ENCODE measurements at regions not wholly inside any gene's neighbourhood (a gene's known extent, or its start where the extent isn't known, plus 50 kb on each side); places are given as distances from the start of the nearest gene placed in this dataset.

DNA sequence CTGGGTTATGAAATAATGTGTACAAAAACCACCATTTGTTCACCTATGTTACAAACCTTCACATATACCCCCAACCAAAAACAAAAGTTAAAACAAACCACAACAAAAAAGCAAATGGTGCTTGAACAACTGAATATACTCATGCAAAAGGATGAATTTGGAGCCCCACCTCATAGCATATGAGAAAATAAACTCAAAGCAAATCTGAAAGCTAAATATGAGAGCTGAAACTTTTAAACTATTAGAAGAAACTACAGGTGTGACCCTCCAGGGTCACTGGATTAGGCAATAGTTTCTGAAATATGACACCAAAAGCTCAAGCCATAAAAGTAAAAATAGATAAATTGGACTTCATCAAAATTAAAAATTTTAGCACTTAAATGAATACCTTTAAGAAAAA, 215.5 kb upstream of the CHRM3 start:
- BruUV-seq (replicated peaks) = no TSS peak
- no peaks in the 10 kb centered on the region for H3K4me1 ChIP-seq (ENCODE audit: insufficient read depth, low read length, poor library complexity, severe bottlenecking)
- H3K27ac ChIP-seq (ENCODE audit: low read depth, low read length, poor library complexity, severe bottlenecking) = no peak overlapping the region
- no peak overlapping the region for H3K4me3 ChIP-seq (ENCODE audit: low read depth, low read length, poor library complexity, severe bottlenecking)
- H4K20me1 ChIP-seq (ENCODE audit: insufficient read depth, low read length) = no peaks in the 10 kb centered on the region
- intact Hi-C loops (cut with micrococcal nuclease; ENCODE audit: unreplicated experiment) = no loop called here
- no peaks in the 10 kb centered on the region for H3K79me2 ChIP-seq (ENCODE audit: insufficient read depth, low read depth, low read length)
- TF ChIP-seq CTCF (conservative IDR thresholded peaks at IDR 0.05; ENCODE audit: low read length) (no peak), EZH2phosphoT487 (IDR thresholded peaks at IDR 0.05; ENCODE audit: borderline replicate concordance, low read depth, low read length) (no peak)
- ChIA-PET CTCF (ENCODE audit: unreplicated experiment) (interaction anchor here (0.6 kb wide), 1 partner anchor 790 kb away, joined by 3 read pairs; no protein-coding TSS in a partner anchor), POLR2A (no interaction called here)
- H3K9me3 ChIP-seq (ENCODE audit: low read length) = 0 out of 2 replicates have a peak, but pooled peaks cover 7% of the 10 kb centered on the region
- no peak for DNase-seq (ENCODE audit: low spot score)
- no peak overlapping the region for H3K4me2 ChIP-seq (ENCODE audit: low read length)
- H3K9me2 ChIP-seq (ENCODE audit: insufficient read depth, low read length) = no peaks in the 10 kb centered on the region
- H2AFZ ChIP-seq (ENCODE audit: low read length) = no peak overlapping the region
- no peaks in the 10 kb centered on the region for H3K36me3 ChIP-seq (ENCODE audit: insufficient read depth, low read length)

DNA sequence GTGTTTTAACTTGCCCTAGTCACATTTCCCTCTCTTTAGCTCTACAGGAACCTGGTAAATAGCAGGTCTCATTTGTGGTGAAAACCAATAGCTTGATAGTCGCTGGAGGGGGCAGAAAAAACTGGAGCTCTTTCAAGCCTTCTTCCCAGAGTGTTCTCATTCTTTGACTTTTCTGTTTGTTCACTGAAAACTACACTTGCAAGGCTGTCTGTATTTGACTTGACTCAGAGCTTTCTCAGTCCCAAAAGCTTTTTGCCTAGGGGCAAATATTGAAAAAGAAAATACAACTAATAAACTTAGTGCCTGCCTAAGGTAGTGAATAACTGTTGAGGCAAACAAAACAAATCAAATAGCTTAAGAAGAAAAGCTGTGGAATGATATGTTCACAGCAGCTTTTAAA, 217.1 kb upstream of the CHRM3 start:
- Histone ChIP-seq H2AFZ (ENCODE audit: low read length) (no peak overlapping the region), H3K4me2 (ENCODE audit: low read length) (no peak overlapping the region), H3K4me3 (ENCODE audit: low read depth, low read length, poor library complexity, severe bottlenecking) (no peak overlapping the region), H3K9me3 (ENCODE audit: low read length) (0 out of 2 replicates have a peak, but pooled peaks cover 7% of the 10 kb centered on the region), H3K79me2 (ENCODE audit: insufficient read depth, low read depth, low read length) (no peaks in the 10 kb centered on the region), H4K20me1 (ENCODE audit: insufficient read depth, low read length) (no peaks in the 10 kb centered on the region), H3K27ac (ENCODE audit: low read depth, low read length, poor library complexity, severe bottlenecking) (no peak overlapping the region), H3K9me2 (ENCODE audit: insufficient read depth, low read length) (no peaks in the 10 kb centered on the region), H3K36me3 (ENCODE audit: insufficient read depth, low read length) (no peaks in the 10 kb centered on the region), H3K4me1 (ENCODE audit: insufficient read depth, low read length, poor library complexity, severe bottlenecking) (no peaks in the 10 kb centered on the region)
- intact Hi-C loops (cut with micrococcal nuclease; ENCODE audit: unreplicated experiment) = no loop called here
- ChIA-PET CTCF (ENCODE audit: unreplicated experiment) (no interaction called here), POLR2A (no interaction called here)
- no TSS peak for BruUV-seq (replicated peaks)
- TF ChIP-seq EZH2phosphoT487 (IDR thresholded peaks at IDR 0.05; ENCODE audit: borderline replicate concordance, low read depth, low read length) = no peak
- no peak for TF ChIP-seq CTCF (conservative IDR thresholded peaks at IDR 0.05; ENCODE audit: low read length)
- DNase-seq (ENCODE audit: low spot score) = no peak

GRCh38 chr1:239164451-239165180, 221.8 kb upstream of the CHRM3 start:
- Histone ChIP-seq H2AFZ (ENCODE audit: low read length) (no peak overlapping the region), H3K79me2 (ENCODE audit: insufficient read depth, low read depth, low read length) (no peaks in the 10 kb centered on the region), H3K27ac (ENCODE audit: low read depth, low read length, poor library complexity, severe bottlenecking) (no peak overlapping the region), H3K4me3 (ENCODE audit: low read depth, low read length, poor library complexity, severe bottlenecking) (no peak overlapping the region), H3K9me3 (ENCODE audit: low read length) (no peaks in the 10 kb centered on the region), H4K20me1 (ENCODE audit: insufficient read depth, low read length) (no peaks in the 10 kb centered on the region), H3K4me2 (ENCODE audit: low read length) (no peak overlapping the region), H3K9me2 (ENCODE audit: insufficient read depth, low read length) (no peaks in the 10 kb centered on the region), H3K36me3 (ENCODE audit: insufficient read depth, low read length) (no peaks in the 10 kb centered on the region), H3K4me1 (ENCODE audit: insufficient read depth, low read length, poor library complexity, severe bottlenecking) (no peaks in the 10 kb centered on the region)
- no peak for DNase-seq (ENCODE audit: low spot score)
- TF ChIP-seq CTCF (conservative IDR thresholded peaks at IDR 0.05; ENCODE audit: low read length) = no peak
- TF ChIP-seq EZH2phosphoT487 (IDR thresholded peaks at IDR 0.05; ENCODE audit: borderline replicate concordance, low read depth, low read length) = no peak
- CTCF ChIA-PET (ENCODE audit: unreplicated experiment) = no interaction called here
- no TSS peak for BruUV-seq (replicated peaks)
- POLR2A ChIA-PET = interaction anchor here (0.6 to 1.2 kb wide), 2 partner anchors 182 to 292 kb away, joined by 3 read pairs; no protein-coding TSS in a partner anchor
- intact Hi-C loops (cut with micrococcal nuclease; ENCODE audit: unreplicated experiment) = no loop called here

Measured in OCI-LY7 (cell line).